ENCODE measurements at regions not wholly inside any gene's neighbourhood (a gene's known extent, or its start where the extent isn't known, plus 50 kb on each side); places are given as distances from the start of the nearest gene placed in this dataset.

DNA sequence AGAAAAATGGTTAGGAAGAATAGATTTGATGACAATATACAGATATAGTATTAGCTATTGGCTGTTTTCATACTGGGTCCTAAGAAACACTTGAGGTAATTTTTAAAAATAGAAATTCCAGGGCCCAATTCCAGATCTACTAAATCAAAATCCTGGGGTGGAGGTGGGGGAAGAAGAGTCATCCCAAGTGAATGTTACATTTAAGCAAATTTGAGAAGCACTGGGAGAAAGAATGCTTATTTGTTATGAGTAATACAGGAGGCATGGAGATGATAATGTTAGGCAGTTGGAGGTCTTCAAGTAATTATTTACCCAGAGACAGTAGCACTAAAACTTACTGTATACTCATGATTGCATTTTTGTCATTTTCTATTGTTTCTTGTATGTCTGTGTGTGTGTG, 93.0 kb upstream of the DAB2 start:
- peak; percentile 92 for DNase-seq (ENCODE audit: low read depth, low spot score)
- TF ChIP-seq, protein P1, sequence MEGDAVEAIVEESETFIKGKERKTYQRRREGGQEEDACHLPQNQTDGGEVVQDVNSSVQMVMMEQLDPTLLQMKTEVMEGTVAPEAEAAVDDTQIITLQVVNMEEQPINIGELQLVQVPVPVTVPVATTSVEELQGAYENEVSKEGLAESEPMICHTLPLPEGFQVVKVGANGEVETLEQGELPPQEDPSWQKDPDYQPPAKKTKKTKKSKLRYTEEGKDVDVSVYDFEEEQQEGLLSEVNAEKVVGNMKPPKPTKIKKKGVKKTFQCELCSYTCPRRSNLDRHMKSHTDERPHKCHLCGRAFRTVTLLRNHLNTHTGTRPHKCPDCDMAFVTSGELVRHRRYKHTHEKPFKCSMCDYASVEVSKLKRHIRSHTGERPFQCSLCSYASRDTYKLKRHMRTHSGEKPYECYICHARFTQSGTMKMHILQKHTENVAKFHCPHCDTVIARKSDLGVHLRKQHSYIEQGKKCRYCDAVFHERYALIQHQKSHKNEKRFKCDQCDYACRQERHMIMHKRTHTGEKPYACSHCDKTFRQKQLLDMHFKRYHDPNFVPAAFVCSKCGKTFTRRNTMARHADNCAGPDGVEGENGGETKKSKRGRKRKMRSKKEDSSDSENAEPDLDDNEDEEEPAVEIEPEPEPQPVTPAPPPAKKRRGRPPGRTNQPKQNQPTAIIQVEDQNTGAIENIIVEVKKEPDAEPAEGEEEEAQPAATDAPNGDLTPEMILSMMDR (IDR thresholded peaks at IDR 0.05; ENCODE audit: low read depth, low read length) = no peak
- no peak overlapping the region for H3K4me3 ChIP-seq (ENCODE audit: low read depth, low read length)
- in situ Hi-C loops (cut with HindIII; ENCODE audit: low sequenced_read_pairs) = no loop called here

DNA sequence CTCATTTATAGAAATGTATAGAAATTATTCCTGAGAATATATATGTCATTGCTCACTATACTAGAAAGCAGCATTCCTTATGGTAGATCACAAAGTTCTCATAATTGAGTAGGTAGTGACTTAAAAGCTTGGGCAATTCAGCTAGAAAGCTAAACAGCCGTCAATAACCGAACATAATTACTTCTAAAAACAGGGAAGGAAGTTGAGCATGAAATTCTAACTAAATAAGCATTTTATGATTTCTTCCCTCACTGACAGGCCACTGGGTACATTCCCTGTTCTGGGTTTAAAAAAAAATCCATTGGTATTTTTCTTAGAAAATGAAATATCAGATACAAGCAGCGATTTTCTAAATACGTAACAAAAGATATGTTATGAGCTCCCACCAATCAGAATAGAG, 91.1 kb upstream of the DAB2 start:
- no peak for DNase-seq (ENCODE audit: low read depth, low spot score)
- TF ChIP-seq, protein P1 (IDR thresholded peaks at IDR 0.05; ENCODE audit: low read depth, low read length) = no peak
- in situ Hi-C loops (cut with HindIII; ENCODE audit: low sequenced_read_pairs) = no loop called here
- no peak overlapping the region for H3K4me3 ChIP-seq (ENCODE audit: low read depth, low read length)

DNA sequence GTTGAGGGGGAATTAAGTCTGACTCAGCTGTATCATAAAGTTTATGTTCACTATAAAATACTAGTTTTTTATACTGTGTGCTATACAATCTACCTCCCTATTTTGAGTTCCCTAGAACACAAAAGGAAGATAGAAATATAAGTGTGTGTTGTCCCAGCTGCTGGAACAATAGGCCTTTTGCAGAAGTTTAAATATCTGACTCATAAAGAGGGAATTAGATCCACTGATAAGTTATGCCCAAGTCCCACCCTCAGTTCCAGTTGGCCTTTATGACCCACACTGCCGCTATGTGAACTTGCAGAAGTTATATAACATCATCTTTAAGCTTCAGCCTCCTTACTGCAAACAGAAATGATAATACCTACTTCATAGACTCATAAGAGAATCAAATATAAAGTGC, 88.5 kb upstream of the DAB2 start:
- TF ChIP-seq, protein P1 (IDR thresholded peaks at IDR 0.05; ENCODE audit: low read depth, low read length) = no peak
- peak; percentile 43 for DNase-seq (ENCODE audit: low read depth, low spot score)
- H3K4me3 ChIP-seq (ENCODE audit: low read depth, low read length) = no peak overlapping the region
- in situ Hi-C loops (cut with HindIII; ENCODE audit: low sequenced_read_pairs) = no loop called here

DNA sequence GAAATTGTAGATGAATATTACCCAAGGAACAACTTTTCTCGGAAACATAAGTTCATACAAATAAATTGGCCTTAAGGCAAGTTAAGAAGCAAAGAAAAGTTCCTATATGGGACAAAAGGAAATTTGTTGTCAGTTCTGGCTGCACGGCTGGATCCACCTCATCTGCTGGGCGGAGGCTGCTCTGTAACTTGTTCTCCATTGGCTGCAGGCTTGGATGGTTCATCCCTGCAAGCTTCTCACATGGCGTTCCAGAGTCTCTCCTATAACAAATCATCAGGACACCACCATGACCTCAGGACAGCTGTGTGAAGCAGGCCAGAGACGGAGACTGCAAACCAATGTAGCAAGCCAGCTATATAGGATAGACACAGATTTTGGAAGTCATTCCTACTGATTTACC, 81.4 kb upstream of the DAB2 start:
- in situ Hi-C loops (cut with HindIII; ENCODE audit: low sequenced_read_pairs) = no loop called here

DNA sequence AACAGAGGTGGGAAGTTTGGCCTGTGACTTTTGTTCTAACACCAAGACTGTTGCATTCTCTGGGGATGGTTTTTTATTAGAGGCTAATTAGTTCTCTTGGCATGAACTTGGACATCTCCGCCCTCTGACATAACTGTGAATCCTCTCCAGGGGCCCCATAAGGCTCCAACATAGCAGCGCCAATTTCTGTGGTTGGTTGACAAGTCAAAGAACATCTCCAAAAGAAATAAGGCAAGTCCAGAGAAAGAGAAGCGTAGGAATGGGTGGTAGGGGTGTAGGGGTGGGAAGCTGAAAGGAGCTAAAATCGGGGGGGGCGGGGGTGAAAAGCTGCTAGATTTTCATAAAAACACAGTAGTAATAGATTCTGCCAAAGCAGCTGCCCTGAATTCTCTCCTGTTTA, 81.0 kb upstream of the DAB2 start:
- TF ChIP-seq, protein P1 (IDR thresholded peaks at IDR 0.05; ENCODE audit: low read depth, low read length) = no peak
- H3K4me3 ChIP-seq (ENCODE audit: low read depth, low read length) = no peak overlapping the region
- DNase-seq (ENCODE audit: low read depth, low spot score) = no peak
- in situ Hi-C loops (cut with HindIII; ENCODE audit: low sequenced_read_pairs) = no loop called here

More for the DNA sequence above, 81.4 kb upstream of the DAB2 start:
- H3K4me3 ChIP-seq (ENCODE audit: low read depth, low read length) = no peak overlapping the region
- no peak for DNase-seq (ENCODE audit: low read depth, low spot score)
- TF ChIP-seq, protein P1 (IDR thresholded peaks at IDR 0.05; ENCODE audit: low read depth, low read length) = no peak

DNA sequence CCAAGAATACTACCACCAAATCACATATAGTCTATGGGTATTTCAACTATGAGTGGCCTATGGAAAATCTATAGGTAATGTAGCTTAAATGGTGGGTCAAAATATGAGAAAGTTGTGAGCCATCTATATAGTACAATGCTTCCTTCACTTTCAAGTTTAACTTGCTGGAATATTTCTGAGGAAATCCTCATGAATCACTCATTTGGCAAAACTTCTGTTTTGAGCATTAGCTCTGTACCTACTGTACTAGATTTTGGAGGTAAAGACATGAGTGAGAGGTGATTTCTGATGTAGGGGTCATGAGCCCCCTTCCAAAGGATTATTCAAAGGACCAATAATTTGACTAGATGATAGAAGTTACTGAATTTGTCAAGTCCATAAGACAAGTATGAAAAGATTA, 80.6 kb upstream of the DAB2 start:
- TF ChIP-seq, protein P1 (IDR thresholded peaks at IDR 0.05; ENCODE audit: low read depth, low read length) = no peak
- no peak overlapping the region for H3K4me3 ChIP-seq (ENCODE audit: low read depth, low read length)
- in situ Hi-C loops (cut with HindIII; ENCODE audit: low sequenced_read_pairs) = no loop called here
- no peak for DNase-seq (ENCODE audit: low read depth, low spot score)

DNA sequence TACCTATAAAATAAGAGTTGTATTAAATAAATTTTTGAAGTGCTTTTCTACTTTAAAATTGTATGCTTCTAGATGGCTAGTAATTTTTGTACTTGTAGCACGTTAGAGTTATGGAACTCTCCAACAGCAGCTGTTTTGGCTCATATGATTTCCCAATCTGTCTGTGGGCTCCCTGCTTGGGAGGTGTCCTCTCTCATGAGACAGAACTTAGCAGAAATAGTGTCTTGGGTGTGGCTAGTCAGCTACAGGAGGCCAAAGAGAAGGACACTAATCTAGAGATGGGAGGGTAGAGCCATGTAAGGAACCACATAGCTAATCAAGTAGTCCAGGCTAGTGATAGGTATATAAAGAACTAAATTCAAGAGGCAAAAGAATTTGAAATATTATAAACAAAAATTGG, 78.4 kb upstream of the DAB2 start:
- in situ Hi-C loops (cut with HindIII; ENCODE audit: low sequenced_read_pairs) = no loop called here
- no peak for DNase-seq (ENCODE audit: low read depth, low spot score)
- H3K4me3 ChIP-seq (ENCODE audit: low read depth, low read length) = no peak overlapping the region
- TF ChIP-seq, protein P1 (IDR thresholded peaks at IDR 0.05; ENCODE audit: low read depth, low read length) = no peak
